ENCODE measurements at regions not wholly inside any gene's neighbourhood (a gene's known extent, or its start where the extent isn't known, plus 50 kb on each side); places are given as distances from the start of the nearest gene placed in this dataset.

DNA sequence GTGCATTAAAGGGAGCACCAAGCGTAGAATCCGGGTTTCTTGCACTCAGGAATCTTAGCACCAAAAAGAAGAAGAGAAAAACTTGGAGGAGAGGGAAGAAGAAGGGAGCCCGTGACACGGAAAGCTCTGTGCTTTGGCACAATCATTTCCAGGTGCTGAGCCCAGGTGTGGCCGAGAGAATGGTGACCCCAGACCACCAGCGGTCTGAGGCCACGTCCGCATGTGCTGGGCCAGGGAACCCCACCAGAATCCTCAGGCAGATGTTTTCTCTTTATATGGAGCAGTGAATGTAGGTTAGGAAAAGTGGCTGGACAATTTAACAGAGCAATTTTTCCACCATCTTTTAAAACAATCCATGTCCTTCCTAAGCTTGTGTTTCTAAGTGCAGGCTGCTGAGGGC is 520.9 kb downstream of the EPHA4 start:
- no peak for TF ChIP-seq CTCF (IDR thresholded peaks at IDR 0.05; ENCODE audit: low read depth, low read length, missing control alignments)
- DNase-seq (ENCODE audit: low read depth) = no peak
- no peak overlapping the region for H3K4me3 ChIP-seq (ENCODE audit: low read depth, low read length)

- no peak for DNase-seq (ENCODE audit: low read depth)
- H3K4me3 ChIP-seq (ENCODE audit: low read depth, low read length) = no peak overlapping the region
- no peak for TF ChIP-seq CTCF (IDR thresholded peaks at IDR 0.05; ENCODE audit: low read depth, low read length, missing control alignments)
These were observed 511.7 kb downstream of the EPHA4 start for GRCh38 chr2:221060376-221060775.

GRCh38 chr2:221063568-221063967 is 508.5 kb downstream of the EPHA4 start:
- TF ChIP-seq CTCF (IDR thresholded peaks at IDR 0.05; ENCODE audit: low read depth, low read length, missing control alignments) = no peak
- H3K4me3 ChIP-seq (ENCODE audit: low read depth, low read length) = no peak overlapping the region
- DNase-seq (ENCODE audit: low read depth) = no peak

GRCh38 chr2:221064058-221064854 is 507.8 kb downstream of the EPHA4 start:
- DNase-seq (ENCODE audit: low read depth) = no peak
- no peak for TF ChIP-seq CTCF (IDR thresholded peaks at IDR 0.05; ENCODE audit: low read depth, low read length, missing control alignments)
- no peak overlapping the region for H3K4me3 ChIP-seq (ENCODE audit: low read depth, low read length)

- no peak for DNase-seq (ENCODE audit: low read depth)
- TF ChIP-seq CTCF (IDR thresholded peaks at IDR 0.05; ENCODE audit: low read depth, low read length, missing control alignments) = no peak
- no peak overlapping the region for H3K4me3 ChIP-seq (ENCODE audit: low read depth, low read length)
These were observed 507.2 kb downstream of the EPHA4 start for GRCh38 chr2:221064880-221065279.

DNA sequence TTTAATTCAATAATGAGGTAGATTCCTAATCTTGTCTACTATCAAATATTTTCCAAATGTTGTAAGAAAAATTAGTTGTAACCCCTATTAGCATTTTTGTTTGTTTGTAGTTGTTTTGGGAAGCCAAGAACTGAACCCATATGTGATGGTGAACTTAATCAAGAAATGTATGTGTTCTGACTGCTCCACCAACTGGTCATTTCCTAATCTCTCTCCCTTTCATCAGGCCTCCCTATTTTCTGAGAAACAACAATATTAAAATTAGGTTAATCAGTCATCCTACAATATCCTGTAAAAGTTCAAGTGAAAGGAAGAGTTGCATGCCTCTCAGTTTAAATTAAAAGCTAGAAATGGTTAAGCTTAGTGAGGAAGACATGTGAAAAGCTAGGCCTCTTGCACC is 504.0 kb downstream of the EPHA4 start:
- no peak for TF ChIP-seq CTCF (IDR thresholded peaks at IDR 0.05; ENCODE audit: low read depth, low read length, missing control alignments)
- no peak overlapping the region for H3K4me3 ChIP-seq (ENCODE audit: low read depth, low read length)
- DNase-seq (ENCODE audit: low read depth) = no peak

GRCh38 chr2:221070106-221070505 is 502.0 kb downstream of the EPHA4 start:
- H3K4me3 ChIP-seq (ENCODE audit: low read depth, low read length) = no peak overlapping the region
- TF ChIP-seq CTCF (IDR thresholded peaks at IDR 0.05; ENCODE audit: low read depth, low read length, missing control alignments) = no peak
- no peak for DNase-seq (ENCODE audit: low read depth)
